Adrenal gland (tissue), 9 donors: ENCODE measurements at regions not wholly inside any gene's neighbourhood (a gene's known extent, or its start where the extent isn't known, plus 50 kb on each side); places are given as distances from the start of the nearest gene placed in this dataset.

Source experiments
- DNase-seq, 7 donors: peaks; one replicate each; pipeline ENCODE4 v3.0.0-alpha.2; 2019 to 2020
- H3K27ac ChIP-seq, 5 donors: fragments of 200-600 bp; sonication (generic) in 4 of 5; 1 replicate in 3 of 5; 2 replicates in 2 of 5; pipeline versions ENCODE4 v1.5.1 to v1.8.0; 2016 to 2020; ENCODE audit warnings: mild to moderate bottlenecking in 1 of 5
- H3K27me3 ChIP-seq: fragments of 200-600 bp; 2 replicates; pipeline ENCODE4 v1.8.0; 2021
- H3K36me3 ChIP-seq, 2 donors: fragments of 200-600 bp; replicated peaks in 1 of 2; 1 replicate in 1 of 2; 2 replicates in 1 of 2; pipeline versions ENCODE4 v1.5.1 to v1.8.0; 2018 to 2022
- H3K4me1 ChIP-seq, 2 donors: fragments of 200-600 bp; replicated peaks in 1 of 2; 1 replicate in 1 of 2; 2 replicates in 1 of 2; pipeline versions ENCODE4 v1.5.1 to v1.8.0; 2018 to 2021
- H3K4me3 ChIP-seq, 4 donors: fragments of 200-600 bp; sonication (generic) in 3 of 4; one replicate each; pipeline ENCODE4 v1.5.1; 2016 to 2018
- H3K9me3 ChIP-seq, 3 donors: fragments of 200-600 bp; sonication (generic) in 1 of 3; replicated peaks in 1 of 3; 1 replicate in 2 of 3; 2 replicates in 1 of 3; pipeline versions ENCODE4 v1.5.1 to v1.8.0; 2016 to 2021
- POLR2A ChIP-seq, 2 donors: fragments of 450-650 bp; IDR thresholded peaks; one replicate each; pipeline ENCODE4 v1.6.1; 2017; ENCODE audit warnings: antibody characterized with exemption in 2 of 2, mild to moderate bottlenecking in 2 of 2, moderate library complexity in 1 of 2
- WGBS, 4 donors: extraction: QIAGEN DNeasy Blood & Tissue Kit in 2 of 4; methylation state at CpG; one replicate each; pipeline versions ENCODE4 v1.1.5 to v1.1.7; 2013 to 2017; 5-methylcytosine and 5-hydroxymethylcytosine counted together
- intact Hi-C, 2 donors: fragments of 100-400 bp; cut with DNase I; formaldehyde crosslinking; loops; one replicate each; pipeline versions ENCODE4 v1.14.1 to v1.15.0; 2022 to 2023
- TF ChIP-seq, protein P1 (sequence below), 6 experiments: fragments of 450-650 bp in 4 of 6; fragments of 200-600 bp in 2 of 6; sonication (generic) in 1 of 6; IDR thresholded peaks; 1 replicate in 5 of 6; 2 replicates in 1 of 6; pipeline versions ENCODE4 v1.5.1 to v1.8.0; 2016 to 2021; ENCODE audit warnings: antibody characterized with exemption in 6 of 6, mild to moderate bottlenecking in 2 of 6, moderate library complexity in 1 of 6
- donor health status: healthy with polysubstance abuse.
- donor health status: Bipolar disorder and iron deficiency.
- donor health status: DM: yes; HTN: yes; CAD: no.
- donor health status: DM: no; HTN: no; CAD: no.
- donor health status: DM: no; HTN: no; CAD: no.

- no peak for DNase-seq
- WGBS, 4 donors, result 92 to 97% (median 96%) methylated on average over 3 to 8 of the region's 8 CpGs
Observed at GRCh38 chr10:128247576-128247975, 121.4 kb upstream of the MKI67 start.

DNA sequence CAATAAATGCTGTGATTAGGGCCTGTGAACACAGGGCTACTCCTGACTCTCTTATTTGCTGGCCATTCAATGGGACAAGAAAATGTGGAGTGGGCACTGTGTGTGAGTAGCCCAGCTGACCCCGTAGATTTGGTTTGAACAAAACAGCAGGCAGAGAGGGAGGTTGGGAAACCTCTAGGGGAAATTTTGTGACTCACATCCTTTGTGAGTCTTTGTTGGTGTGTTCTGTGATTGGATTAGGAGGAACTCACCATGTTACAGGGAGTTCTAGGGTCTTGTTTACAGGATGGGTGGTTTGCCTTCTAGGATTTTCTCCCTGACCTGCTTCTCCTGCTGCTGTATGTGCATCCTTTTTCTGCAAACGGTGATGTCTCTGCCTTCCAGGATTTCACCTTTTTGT lies 128.3 kb upstream of the MKI67 start:
- WGBS, 4 donors, result 50 to 58% (median 56%) methylated on average over 2 of the region's 2 CpGs
- Histone ChIP-seq H3K36me3 (no peaks in the 10 kb centered on the region), H3K9me3 (peaks cover 0 to 6% (median 0%) of the 10 kb centered on the region in 3 donors), H3K27me3 (no peaks in the 10 kb centered on the region), H3K27ac (no peak overlapping the region), H3K4me3 (no peak overlapping the region), H3K4me1 (no peaks in the 10 kb centered on the region)
- no peak for TF ChIP-seq POLR2A (IDR thresholded peaks at IDR 0.05)
- TF ChIP-seq, protein P1, sequence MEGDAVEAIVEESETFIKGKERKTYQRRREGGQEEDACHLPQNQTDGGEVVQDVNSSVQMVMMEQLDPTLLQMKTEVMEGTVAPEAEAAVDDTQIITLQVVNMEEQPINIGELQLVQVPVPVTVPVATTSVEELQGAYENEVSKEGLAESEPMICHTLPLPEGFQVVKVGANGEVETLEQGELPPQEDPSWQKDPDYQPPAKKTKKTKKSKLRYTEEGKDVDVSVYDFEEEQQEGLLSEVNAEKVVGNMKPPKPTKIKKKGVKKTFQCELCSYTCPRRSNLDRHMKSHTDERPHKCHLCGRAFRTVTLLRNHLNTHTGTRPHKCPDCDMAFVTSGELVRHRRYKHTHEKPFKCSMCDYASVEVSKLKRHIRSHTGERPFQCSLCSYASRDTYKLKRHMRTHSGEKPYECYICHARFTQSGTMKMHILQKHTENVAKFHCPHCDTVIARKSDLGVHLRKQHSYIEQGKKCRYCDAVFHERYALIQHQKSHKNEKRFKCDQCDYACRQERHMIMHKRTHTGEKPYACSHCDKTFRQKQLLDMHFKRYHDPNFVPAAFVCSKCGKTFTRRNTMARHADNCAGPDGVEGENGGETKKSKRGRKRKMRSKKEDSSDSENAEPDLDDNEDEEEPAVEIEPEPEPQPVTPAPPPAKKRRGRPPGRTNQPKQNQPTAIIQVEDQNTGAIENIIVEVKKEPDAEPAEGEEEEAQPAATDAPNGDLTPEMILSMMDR (IDR thresholded peaks at IDR 0.05), result no peak
- intact Hi-C loops, result no loop called here
- no peak for DNase-seq

More at GRCh38 chr10:128247576-128247975, 121.4 kb upstream of the MKI67 start:
- Histone ChIP-seq H3K36me3 (no peaks in the 10 kb centered on the region), H3K4me1 (no peaks in the 10 kb centered on the region), H3K27ac (no peak overlapping the region), H3K27me3 (no peaks in the 10 kb centered on the region), H3K9me3 (peaks cover 0 to 6% (median 0%) of the 10 kb centered on the region in 3 donors), H3K4me3 (no peak overlapping the region)
- intact Hi-C loops, result no loop called here
- TF ChIP-seq POLR2A (IDR thresholded peaks at IDR 0.05), result no peak
- TF ChIP-seq, protein P1 (IDR thresholded peaks at IDR 0.05), result no peak

- Histone ChIP-seq H3K27me3 (no peaks in the 10 kb centered on the region), H3K27ac (no peak overlapping the region), H3K9me3 (no peaks in the 10 kb centered on the region), H3K36me3 (no peaks in the 10 kb centered on the region), H3K4me1 (no peaks in the 10 kb centered on the region), H3K4me3 (no peak overlapping the region)
- 68 to 79% (median 74%) methylated on average over 2 of the region's 2 CpGs for WGBS, 4 donors
- intact Hi-C loops, result no loop called here
- no peak for DNase-seq
- no peak for TF ChIP-seq POLR2A (IDR thresholded peaks at IDR 0.05)
- TF ChIP-seq, protein P1 (IDR thresholded peaks at IDR 0.05), result no peak
Observed at GRCh38 chr10:128257428-128257827, 131.2 kb upstream of the MKI67 start.

DNA sequence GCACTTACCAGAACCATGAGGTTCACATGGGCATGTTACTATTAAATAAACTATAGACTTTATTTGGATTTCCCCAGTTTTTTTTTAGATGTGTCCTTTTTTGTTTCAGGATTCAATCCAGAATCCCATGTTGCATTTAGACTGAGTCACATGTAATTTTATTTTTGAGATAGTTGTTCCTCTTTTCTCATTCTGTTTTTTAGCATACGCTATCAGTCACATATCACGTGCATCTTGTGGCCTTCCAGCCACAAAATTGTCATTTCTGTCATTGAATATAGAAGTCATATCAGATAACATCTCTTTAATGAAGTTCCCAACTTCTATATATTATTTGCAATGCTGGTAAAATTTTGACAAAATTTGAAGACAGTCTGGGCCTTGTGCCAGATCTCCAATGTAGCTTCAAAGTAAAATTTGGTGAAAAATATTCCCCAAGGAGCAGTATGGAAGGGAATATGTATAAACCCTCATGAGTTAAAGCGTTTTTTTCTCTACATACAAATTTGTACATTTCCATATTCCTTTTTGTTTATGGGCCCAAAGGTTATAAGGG lies 132.3 kb upstream of the MKI67 start:
- H3K4me1 ChIP-seq, result no peaks in the 10 kb centered on the region
- 51 to 63% (median 52%) methylated on average over 3 of the region's 3 CpGs for WGBS, 4 donors
- H3K27ac ChIP-seq, result no peak overlapping the region
- peaks cover 8% of the 10 kb centered on the region for H3K27me3 ChIP-seq
- H3K4me3 ChIP-seq, result no peak overlapping the region
- no peaks in the 10 kb centered on the region for H3K9me3 ChIP-seq
- intact Hi-C loops, result no loop called here
- no peaks in the 10 kb centered on the region for H3K36me3 ChIP-seq
- DNase-seq, result no peak
- no peak for TF ChIP-seq POLR2A (IDR thresholded peaks at IDR 0.05)
- TF ChIP-seq, protein P1 (IDR thresholded peaks at IDR 0.05), result no peak
